Vagina (tissue), 2 donors: ENCODE measurements at regions not wholly inside any gene's neighbourhood (a gene's known extent, or its start where the extent isn't known, plus 50 kb on each side); places are given as distances from the start of the nearest gene placed in this dataset.
"Not testable (repeated sequence)": the region's sequence is repeated elsewhere in the genome, so short reads cannot be mapped to it uniquely, and the experiment has no call there.

ENCODE experiments used
- DNase-seq, 2 donors: peaks; one replicate each; pipeline ENCODE4 v3.0.0-alpha.2; 2017; ENCODE audit errors: extremely low spot score in 2 of 2
- H3K27ac ChIP-seq: fragments of 200-600 bp; sonication (generic); one replicate; pipeline ENCODE4 v1.5.1; 2019
- H3K27me3 ChIP-seq: fragments of 200-600 bp; sonication (generic); one replicate; pipeline ENCODE4 v1.5.1; 2019
- H3K36me3 ChIP-seq, 2 donors: fragments of 200-600 bp; sonication (generic); one replicate each; pipeline ENCODE4 v1.5.1; 2017 to 2019
- H3K4me1 ChIP-seq: fragments of 200-600 bp; sonication (generic); one replicate; pipeline ENCODE4 v1.5.1; 2019
- H3K4me3 ChIP-seq, 2 donors: fragments of 200-600 bp; sonication (generic); 1 replicate in 1 of 2; 2 replicates in 1 of 2; pipeline ENCODE4 v1.5.1; 2016 to 2019
- H3K9me3 ChIP-seq: fragments of 200-600 bp; sonication (generic); one replicate; pipeline ENCODE4 v1.5.1; 2019
- CTCF ChIP-seq, 3 experiments: fragments of 450-650 bp in 2 of 3; fragments of 200-600 bp in 1 of 3; sonication (generic) in 1 of 3; IDR thresholded peaks; one replicate each; pipeline ENCODE4 v1.5.1; 2017 to 2019; ENCODE audit warnings: antibody characterized with exemption in 3 of 3, mild to moderate bottlenecking in 2 of 3, moderate library complexity in 2 of 3
- POLR2A ChIP-seq, 2 donors: fragments of 450-650 bp; IDR thresholded peaks; one replicate each; pipeline ENCODE4 v1.6.1; 2017; ENCODE audit warnings: antibody characterized with exemption in 2 of 2, mild to moderate bottlenecking in 2 of 2, moderate library complexity in 2 of 2
- POLR2AphosphoS5 ChIP-seq, 2 donors: sonication (generic); formaldehyde crosslinking; IDR thresholded peaks; one replicate each; pipeline ENCODE4 v1.9.0; 2017; ENCODE audit warnings: antibody characterized with exemption in 2 of 2, mild to moderate bottlenecking in 2 of 2, low read depth in 1 of 2; ENCODE audit not compliant: insufficient read depth in 1 of 2
- intact Hi-C: fragments of 100-400 bp; cut with DNase I; formaldehyde crosslinking; loops from one replicate; pipeline ENCODE4 v1.15.1; 2023

GRCh38 chrX:120725874-120726273, 96.0 kb upstream of the C1GALT1C1 start:
- Histone ChIP-seq H3K4me3 (no peak overlapping the region), H3K4me1 (no peaks in the 10 kb centered on the region), H3K27me3 (no peaks in the 10 kb centered on the region), H3K36me3 (no peaks in the 10 kb centered on the region), H3K27ac (no peak overlapping the region), H3K9me3 (no peaks in the 10 kb centered on the region)
- intact Hi-C loops: no loop called here
- DNase-seq: no peak
- TF ChIP-seq POLR2AphosphoS5 (IDR thresholded peaks at IDR 0.05; ENCODE audit: insufficient read depth in 1 of 2, low read depth in 1 of 2) (no peak), POLR2A (IDR thresholded peaks at IDR 0.05) (no peak), CTCF (IDR thresholded peaks at IDR 0.05) (no peak)

- Histone ChIP-seq H3K9me3 (no peaks in the 10 kb centered on the region), H3K36me3 (no peaks in the 10 kb centered on the region), H3K27me3 (no peaks in the 10 kb centered on the region), H3K4me1 (no peaks in the 10 kb centered on the region), H3K4me3 (no peak overlapping the region), H3K27ac (no peak overlapping the region)
- DNase-seq: no peak
- intact Hi-C loops: loop anchor here (5.0 kb wide), 1 partner anchor 907 kb away; no protein-coding TSS in a partner anchor
- no peak for TF ChIP-seq POLR2A (IDR thresholded peaks at IDR 0.05)
- TF ChIP-seq CTCF (IDR thresholded peaks at IDR 0.05): no peak
- TF ChIP-seq POLR2AphosphoS5 (IDR thresholded peaks at IDR 0.05; ENCODE audit: insufficient read depth in 1 of 2, low read depth in 1 of 2): no peak
Measured at GRCh38 chrX:120719622-120720021, 89.8 kb upstream of the C1GALT1C1 start.

- TF ChIP-seq POLR2A (IDR thresholded peaks at IDR 0.05) (no peak), POLR2AphosphoS5 (IDR thresholded peaks at IDR 0.05; ENCODE audit: insufficient read depth in 1 of 2, low read depth in 1 of 2) (no peak), CTCF (IDR thresholded peaks at IDR 0.05) (no peak)
- intact Hi-C loops: loop anchor here (5.0 kb wide), 1 partner anchor 907 kb away; no protein-coding TSS in a partner anchor
- Histone ChIP-seq H3K36me3 (no peaks in the 10 kb centered on the region), H3K4me1 (no peaks in the 10 kb centered on the region), H3K27ac (no peak overlapping the region), H3K4me3 (no peak overlapping the region), H3K9me3 (no peaks in the 10 kb centered on the region), H3K27me3 (no peaks in the 10 kb centered on the region)
- no peak for DNase-seq
Measured at GRCh38 chrX:120718969-120719368, 89.1 kb upstream of the C1GALT1C1 start.

GRCh38 chrX:120702337-120702736, 72.5 kb upstream of the C1GALT1C1 start:
- H3K36me3 ChIP-seq, H3K27ac ChIP-seq, H3K27me3 ChIP-seq, DNase-seq, H3K9me3 ChIP-seq, intact Hi-C loops, H3K4me3 ChIP-seq, H3K4me1 ChIP-seq: not testable (repeated sequence)

- H3K27ac ChIP-seq: no peak overlapping the region
- no peaks in the 10 kb centered on the region for H3K36me3 ChIP-seq
- H3K4me1 ChIP-seq: no peaks in the 10 kb centered on the region
- no peak for DNase-seq
- H3K27me3 ChIP-seq: no peaks in the 10 kb centered on the region
- intact Hi-C loops: no loop called here
- TF ChIP-seq CTCF (IDR thresholded peaks at IDR 0.05): no peak
- no peak for TF ChIP-seq POLR2AphosphoS5 (IDR thresholded peaks at IDR 0.05; ENCODE audit: insufficient read depth in 1 of 2, low read depth in 1 of 2)
- no peak for TF ChIP-seq POLR2A (IDR thresholded peaks at IDR 0.05)
- H3K9me3 ChIP-seq: no peaks in the 10 kb centered on the region
- H3K4me3 ChIP-seq: no peak overlapping the region
Measured at GRCh38 chrX:120697053-120697452, 67.2 kb upstream of the C1GALT1C1 start.

GRCh38 chrX:120692319-120692718, 62.5 kb upstream of the C1GALT1C1 start:
- H3K27ac ChIP-seq: no peak overlapping the region
- intact Hi-C loops: no loop called here
- no peak for DNase-seq
- TF ChIP-seq POLR2AphosphoS5 (IDR thresholded peaks at IDR 0.05; ENCODE audit: insufficient read depth in 1 of 2, low read depth in 1 of 2) (no peak), POLR2A (IDR thresholded peaks at IDR 0.05) (no peak), CTCF (IDR thresholded peaks at IDR 0.05) (no peak)
- H3K36me3 ChIP-seq: no peaks in the 10 kb centered on the region
- no peaks in the 10 kb centered on the region for H3K4me1 ChIP-seq
- H3K4me3 ChIP-seq: no peak overlapping the region
- no peaks in the 10 kb centered on the region for H3K9me3 ChIP-seq
- H3K27me3 ChIP-seq: no peaks in the 10 kb centered on the region
